Osteoblast (primary cell): ENCODE measurements at regions not wholly inside any gene's neighbourhood (a gene's known extent, or its start where the extent isn't known, plus 50 kb on each side); places are given as distances from the start of the nearest gene placed in this dataset.

Experiments
- DNase-seq: peaks from one replicate; pipeline ENCODE4 v3.0.0; 2011; ENCODE audit warnings: low spot score, mixed read lengths; ENCODE audit not compliant: insufficient read length; ENCODE audit errors: missing footprints
- H2AFZ ChIP-seq: 2 replicates; pipeline ENCODE4 v1.6.0; 2011; ENCODE audit warnings: mild to moderate bottlenecking, low read length
- H3K27ac ChIP-seq: 2 replicates; pipeline ENCODE4 v1.5.1; 2011; ENCODE audit warnings: mild to moderate bottlenecking, low read depth, low read length, moderate library complexity
- H3K27me3 ChIP-seq: 2 replicates; pipeline ENCODE4 v1.6.0; 2012; ENCODE audit warnings: mild to moderate bottlenecking, control low read depth, inconsistent platforms, low read length, moderate library complexity; ENCODE audit not compliant: insufficient read depth
- H3K36me3 ChIP-seq: 2 replicates; pipeline ENCODE4 v1.5.1; 2011; ENCODE audit warnings: mild to moderate bottlenecking, low read length, control low read depth, moderate library complexity; ENCODE audit not compliant: insufficient read depth
- H3K4me1 ChIP-seq: 2 replicates; pipeline ENCODE4 v1.5.1; 2011; ENCODE audit warnings: mild to moderate bottlenecking, low read length, control low read depth, moderate library complexity; ENCODE audit not compliant: insufficient read depth
- H3K4me2 ChIP-seq: 2 replicates; pipeline ENCODE4 v1.6.0; 2011; ENCODE audit warnings: mild to moderate bottlenecking, low read length; ENCODE audit not compliant: insufficient read depth
- H3K4me3 ChIP-seq: fragments of 200-600 bp; sonication (generic); 3 replicates; pipeline ENCODE4 v1.5.1; 2012; ENCODE audit warnings: mild to moderate bottlenecking, low read length, inconsistent platforms; ENCODE audit not compliant: insufficient read depth
- H3K79me2 ChIP-seq: 2 replicates; pipeline ENCODE4 v1.6.0; 2012; ENCODE audit warnings: mild to moderate bottlenecking, low read length, control low read depth, inconsistent platforms; ENCODE audit not compliant: insufficient read depth
- H3K9me3 ChIP-seq: 2 replicates; pipeline ENCODE4 v1.5.1; 2011; ENCODE audit warnings: low read depth, low read length, control low read depth
- H4K20me1 ChIP-seq: 2 replicates; pipeline ENCODE4 v1.6.0; 2012; ENCODE audit warnings: mild to moderate bottlenecking, low read length, control low read depth; ENCODE audit not compliant: insufficient read depth
- CTCF ChIP-seq: IDR thresholded peaks from 2 replicates; pipeline ENCODE4 v1.5.1; 2011; ENCODE audit warnings: mild to moderate bottlenecking, low read depth, low read length, moderate library complexity; ENCODE audit errors: extremely low read depth

DNA sequence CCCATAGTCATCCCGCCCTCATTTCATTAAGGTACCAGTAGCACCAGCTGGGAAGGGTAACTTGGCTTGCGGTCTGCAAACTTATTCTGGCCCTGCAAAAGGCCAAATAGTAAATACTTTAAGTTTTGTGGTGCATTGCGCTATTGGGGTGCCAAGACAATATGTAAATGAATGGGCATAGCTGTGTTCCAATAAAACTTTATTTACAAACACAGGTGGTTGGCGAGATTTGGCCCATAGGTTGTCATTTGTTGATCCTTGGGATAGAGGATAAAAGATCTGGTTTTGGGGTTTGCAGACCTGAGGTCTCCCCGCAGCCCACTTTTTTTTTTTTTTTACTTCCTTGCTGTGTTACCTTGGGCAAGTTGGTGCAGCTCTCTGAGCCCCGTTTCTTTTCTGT lies 127.4 kb downstream of the MIAT start:
- Histone ChIP-seq H3K4me3 (no peak overlapping the region), H3K4me1 (no peaks in the 10 kb centered on the region), H3K9me3 (peaks cover 3% of the 10 kb centered on the region), H3K4me2 (no peak overlapping the region), H3K27ac (no peak overlapping the region), H2AFZ (no peak overlapping the region), H3K79me2 (no peaks in the 10 kb centered on the region), H3K27me3 (no peaks in the 10 kb centered on the region), H3K36me3 (peaks cover 2% of the 10 kb centered on the region), H4K20me1 (no peaks in the 10 kb centered on the region)
- TF ChIP-seq CTCF = no peak
- no peak for DNase-seq

DNA sequence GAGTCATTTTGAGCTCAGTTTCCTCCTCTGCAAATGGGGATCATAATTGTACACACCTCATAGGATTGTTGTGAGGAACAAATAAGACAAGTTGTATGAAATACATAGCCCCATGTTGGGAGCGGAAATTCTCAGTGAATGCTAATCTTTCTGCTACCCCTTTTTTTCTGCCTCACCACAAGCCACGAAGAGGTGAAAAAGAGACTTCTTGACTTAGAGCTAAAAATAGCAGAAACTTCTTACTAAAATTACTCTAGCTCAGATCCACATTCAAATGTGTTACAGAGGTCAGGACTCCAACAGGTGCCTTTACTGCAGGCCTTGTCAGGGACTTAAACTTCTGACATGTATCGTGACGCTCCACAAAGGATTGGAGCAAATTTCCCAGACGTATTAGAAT lies 128.5 kb downstream of the MIAT start:
- Histone ChIP-seq H3K27ac (no peak overlapping the region), H3K4me2 (no peak overlapping the region), H4K20me1 (no peaks in the 10 kb centered on the region), H3K36me3 (no peaks in the 10 kb centered on the region), H3K27me3 (no peaks in the 10 kb centered on the region), H3K79me2 (no peaks in the 10 kb centered on the region), H3K4me3 (no peak overlapping the region), H3K9me3 (no peaks in the 10 kb centered on the region), H3K4me1 (no peaks in the 10 kb centered on the region), H2AFZ (no peak overlapping the region)
- no peak for DNase-seq
- no peak for TF ChIP-seq CTCF

GRCh38 chr22:26786398-26786797 lies 129.0 kb downstream of the MIAT start:
- no peak for DNase-seq
- no peaks in the 10 kb centered on the region for H3K27me3 ChIP-seq
- no peak overlapping the region for H3K4me2 ChIP-seq
- H3K4me1 ChIP-seq = no peaks in the 10 kb centered on the region
- H3K4me3 ChIP-seq = no peak overlapping the region
- H4K20me1 ChIP-seq = no peaks in the 10 kb centered on the region
- TF ChIP-seq CTCF = no peak
- H3K9me3 ChIP-seq = no peaks in the 10 kb centered on the region
- H3K79me2 ChIP-seq = no peaks in the 10 kb centered on the region
- H3K36me3 ChIP-seq = no peaks in the 10 kb centered on the region
- H2AFZ ChIP-seq = no peak overlapping the region
- H3K27ac ChIP-seq = no peak overlapping the region

DNA sequence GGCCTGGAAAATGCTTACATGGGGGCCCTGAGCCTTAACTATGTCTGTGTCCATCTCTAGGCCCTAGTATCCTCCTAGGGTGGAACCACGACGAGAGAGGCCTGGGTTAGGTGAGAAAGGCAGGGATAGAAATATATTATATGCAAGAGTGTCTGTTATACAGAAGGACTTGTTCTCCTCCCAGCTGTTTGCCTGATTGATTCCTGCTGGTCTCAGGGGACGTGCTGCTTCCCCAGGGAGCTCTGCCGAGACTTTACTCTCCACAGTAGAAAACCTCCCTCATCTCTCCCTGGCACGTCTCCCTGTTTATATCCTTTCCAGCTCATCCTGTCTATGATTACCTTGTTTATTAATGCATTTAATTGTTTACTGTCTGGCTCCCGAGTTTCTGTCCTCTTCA lies 132.6 kb downstream of the MIAT start:
- Histone ChIP-seq H3K36me3 (no peaks in the 10 kb centered on the region), H3K27ac (no peak overlapping the region), H3K4me3 (no peak overlapping the region), H3K79me2 (no peaks in the 10 kb centered on the region), H2AFZ (no peak overlapping the region), H4K20me1 (no peaks in the 10 kb centered on the region), H3K27me3 (no peaks in the 10 kb centered on the region), H3K4me2 (no peak overlapping the region), H3K9me3 (no peaks in the 10 kb centered on the region), H3K4me1 (no peaks in the 10 kb centered on the region)
- no peak for DNase-seq
- no peak for TF ChIP-seq CTCF
